ENCODE measurements at regions not wholly inside any gene's neighbourhood (a gene's known extent, or its start where the extent isn't known, plus 50 kb on each side); places are given as distances from the start of the nearest gene placed in this dataset.
"Not testable (repeated sequence)": the region's sequence is repeated elsewhere in the genome, so short reads cannot be mapped to it uniquely, and the experiment has no call there.

- no peak overlapping the region for H2BK120ac ChIP-seq (ENCODE audit: low read depth, low read length)
- H3K4me3 ChIP-seq (ENCODE audit: insufficient read depth in 1 of 2, low read depth in 1 of 2, low read length in 2 of 2), result no peak overlapping the region
- DNase-seq, result no peak
- H3K4me1 ChIP-seq (ENCODE audit: control insufficient read depth, insufficient read depth, low read depth, low read length), result no peaks in the 10 kb centered on the region
- H3K9me3 ChIP-seq (ENCODE audit: control insufficient read depth, low read length), result no peaks in the 10 kb centered on the region
- H2BK15ac ChIP-seq (ENCODE audit: low read depth, poor library complexity, severe bottlenecking), result no peak overlapping the region
- no peak overlapping the region for H3K4ac ChIP-seq (ENCODE audit: low read depth in 1 of 2, low read length in 2 of 2)
- WGBS, result 66% methylated on average over 6 of the region's 6 CpGs
- H4K91ac ChIP-seq (ENCODE audit: low read length), result no peak overlapping the region
- no peak overlapping the region for H3K23ac ChIP-seq (ENCODE audit: low read length in 2 of 2)
- no peak overlapping the region for H3K18ac ChIP-seq (ENCODE audit: low read depth in 1 of 2, low read length in 2 of 2)
- no peak overlapping the region for H3K27ac ChIP-seq (ENCODE audit: low read length, poor library complexity, severe bottlenecking)
- no peak overlapping the region for H2AFZ ChIP-seq (ENCODE audit: low read depth, low read length)
- no peak overlapping the region for H2BK5ac ChIP-seq (ENCODE audit: low read depth, low read length, poor library complexity, severe bottlenecking)
- H3K9ac ChIP-seq (ENCODE audit: low read length), result no peak overlapping the region
- H4K8ac ChIP-seq (ENCODE audit: low read length), result no peak overlapping the region
- H3K14ac ChIP-seq (ENCODE audit: low read length in 2 of 2), result no peak overlapping the region
- H3K79me1 ChIP-seq (replicated peaks; ENCODE audit: low read length, poor library complexity, severe bottlenecking), result no peaks in the 10 kb centered on the region
- no peak overlapping the region for H2BK12ac ChIP-seq (ENCODE audit: low read length in 2 of 2)
- H3K4me2 ChIP-seq (ENCODE audit: low read length, poor library complexity, severe bottlenecking), result no peak overlapping the region
- no peaks in the 10 kb centered on the region for H3K36me3 ChIP-seq (ENCODE audit: control insufficient read depth in 1 of 2, insufficient read depth in 2 of 2, low read depth in 1 of 2, low read length in 2 of 2)
- no peaks in the 10 kb centered on the region for H3K27me3 ChIP-seq (ENCODE audit: control insufficient read depth in 1 of 2, insufficient read depth in 1 of 2, low read length in 2 of 2)
- H2AK5ac ChIP-seq (ENCODE audit: low read length, severe bottlenecking), result no peak overlapping the region
Observed at GRCh38 chr6:166850677-166851076, 105.7 kb downstream of the RNASET2 start.

- Histone ChIP-seq H3K27ac (ENCODE audit: low read length, poor library complexity, severe bottlenecking) (no peak overlapping the region), H2BK12ac (ENCODE audit: low read length in 2 of 2) (no peak overlapping the region), H2BK120ac (ENCODE audit: low read depth, low read length) (no peak overlapping the region), H3K9ac (ENCODE audit: low read length) (no peak overlapping the region), H3K14ac (ENCODE audit: low read length in 2 of 2) (no peak overlapping the region), H3K27me3 (ENCODE audit: control insufficient read depth in 1 of 2, insufficient read depth in 1 of 2, low read length in 2 of 2) (no peaks in the 10 kb centered on the region), H4K8ac (ENCODE audit: low read length) (no peak overlapping the region), H2BK15ac (ENCODE audit: low read depth, poor library complexity, severe bottlenecking) (no peak overlapping the region), H3K79me1 (replicated peaks; ENCODE audit: low read length, poor library complexity, severe bottlenecking) (no peaks in the 10 kb centered on the region), H3K4me2 (ENCODE audit: low read length, poor library complexity, severe bottlenecking) (no peak overlapping the region), H3K9me3 (ENCODE audit: control insufficient read depth, low read length) (no peaks in the 10 kb centered on the region), H3K18ac (ENCODE audit: low read depth in 1 of 2, low read length in 2 of 2) (no peak overlapping the region), H3K23ac (ENCODE audit: low read length in 2 of 2) (no peak overlapping the region), H3K4ac (ENCODE audit: low read depth in 1 of 2, low read length in 2 of 2) (no peak overlapping the region), H3K4me1 (ENCODE audit: control insufficient read depth, insufficient read depth, low read depth, low read length) (no peaks in the 10 kb centered on the region), H3K4me3 (ENCODE audit: insufficient read depth in 1 of 2, low read depth in 1 of 2, low read length in 2 of 2) (no peak overlapping the region), H2AFZ (ENCODE audit: low read depth, low read length) (no peak overlapping the region), H3K36me3 (ENCODE audit: control insufficient read depth in 1 of 2, insufficient read depth in 2 of 2, low read depth in 1 of 2, low read length in 2 of 2) (no peaks in the 10 kb centered on the region), H2AK5ac (ENCODE audit: low read length, severe bottlenecking) (no peak overlapping the region), H4K91ac (ENCODE audit: low read length) (no peak overlapping the region), H2BK5ac (ENCODE audit: low read depth, low read length, poor library complexity, severe bottlenecking) (no peak overlapping the region)
- no peak for DNase-seq
- 91% methylated on average over 13 of the region's 15 CpGs for WGBS
Observed at GRCh38 chr6:166849749-166850183, 106.6 kb downstream of the RNASET2 start.

- no peak overlapping the region for H3K4me3 ChIP-seq (ENCODE audit: insufficient read depth in 1 of 2, low read depth in 1 of 2, low read length in 2 of 2)
- H3K4me2 ChIP-seq (ENCODE audit: low read length, poor library complexity, severe bottlenecking), result no peak overlapping the region
- no peak overlapping the region for H3K9ac ChIP-seq (ENCODE audit: low read length)
- no peak for DNase-seq
- no peaks in the 10 kb centered on the region for H3K9me3 ChIP-seq (ENCODE audit: control insufficient read depth, low read length)
- 91% methylated on average over 19 of the region's 20 CpGs for WGBS
- H2AK5ac ChIP-seq (ENCODE audit: low read length, severe bottlenecking), result no peak overlapping the region
- H3K4ac ChIP-seq (ENCODE audit: low read depth in 1 of 2, low read length in 2 of 2), result no peak overlapping the region
- H3K27ac ChIP-seq (ENCODE audit: low read length, poor library complexity, severe bottlenecking), result no peak overlapping the region
- H2BK15ac ChIP-seq (ENCODE audit: low read depth, poor library complexity, severe bottlenecking), result no peak overlapping the region
- H2BK120ac ChIP-seq (ENCODE audit: low read depth, low read length), result no peak overlapping the region
- H2BK5ac ChIP-seq (ENCODE audit: low read depth, low read length, poor library complexity, severe bottlenecking), result no peak overlapping the region
- H3K79me1 ChIP-seq (replicated peaks; ENCODE audit: low read length, poor library complexity, severe bottlenecking), result no peaks in the 10 kb centered on the region
- H3K14ac ChIP-seq (ENCODE audit: low read length in 2 of 2), result no peak overlapping the region
- no peaks in the 10 kb centered on the region for H3K36me3 ChIP-seq (ENCODE audit: control insufficient read depth in 1 of 2, insufficient read depth in 2 of 2, low read depth in 1 of 2, low read length in 2 of 2)
- no peak overlapping the region for H2BK12ac ChIP-seq (ENCODE audit: low read length in 2 of 2)
- H3K18ac ChIP-seq (ENCODE audit: low read depth in 1 of 2, low read length in 2 of 2), result no peak overlapping the region
- no peaks in the 10 kb centered on the region for H3K27me3 ChIP-seq (ENCODE audit: control insufficient read depth in 1 of 2, insufficient read depth in 1 of 2, low read length in 2 of 2)
- H3K4me1 ChIP-seq (ENCODE audit: control insufficient read depth, insufficient read depth, low read depth, low read length), result no peaks in the 10 kb centered on the region
- H2AFZ ChIP-seq (ENCODE audit: low read depth, low read length), result no peak overlapping the region
- H3K23ac ChIP-seq (ENCODE audit: low read length in 2 of 2), result no peak overlapping the region
- no peak overlapping the region for H4K8ac ChIP-seq (ENCODE audit: low read length)
- H4K91ac ChIP-seq (ENCODE audit: low read length), result no peak overlapping the region
Observed at GRCh38 chr6:166848979-166849748, 107.2 kb downstream of the RNASET2 start.

GRCh38 chr6:166846446-166847142 lies 109.8 kb downstream of the RNASET2 start:
- H4K8ac ChIP-seq (ENCODE audit: low read length); H3K18ac ChIP-seq (ENCODE audit: low read depth in 1 of 2, low read length in 2 of 2); H3K4me2 ChIP-seq (ENCODE audit: low read length, poor library complexity, severe bottlenecking); H2BK12ac ChIP-seq (ENCODE audit: low read length in 2 of 2); H2AFZ ChIP-seq (ENCODE audit: low read depth, low read length); H3K4me3 ChIP-seq (ENCODE audit: insufficient read depth in 1 of 2, low read depth in 1 of 2, low read length in 2 of 2); H3K4me1 ChIP-seq (ENCODE audit: control insufficient read depth, insufficient read depth, low read depth, low read length); H2BK15ac ChIP-seq (ENCODE audit: low read depth, poor library complexity, severe bottlenecking); H3K36me3 ChIP-seq (ENCODE audit: control insufficient read depth in 1 of 2, insufficient read depth in 2 of 2, low read depth in 1 of 2, low read length in 2 of 2); H3K27ac ChIP-seq (ENCODE audit: low read length, poor library complexity, severe bottlenecking); H3K79me1 ChIP-seq (replicated peaks; ENCODE audit: low read length, poor library complexity, severe bottlenecking); H4K91ac ChIP-seq (ENCODE audit: low read length); H2AK5ac ChIP-seq (ENCODE audit: low read length, severe bottlenecking); H3K9ac ChIP-seq (ENCODE audit: low read length); H2BK5ac ChIP-seq (ENCODE audit: low read depth, low read length, poor library complexity, severe bottlenecking); H3K9me3 ChIP-seq (ENCODE audit: control insufficient read depth, low read length); H3K23ac ChIP-seq (ENCODE audit: low read length in 2 of 2); H3K27me3 ChIP-seq (ENCODE audit: control insufficient read depth in 1 of 2, insufficient read depth in 1 of 2, low read length in 2 of 2); H2BK120ac ChIP-seq (ENCODE audit: low read depth, low read length); H3K4ac ChIP-seq (ENCODE audit: low read depth in 1 of 2, low read length in 2 of 2); H3K14ac ChIP-seq (ENCODE audit: low read length in 2 of 2); DNase-seq: not testable (repeated sequence)
- WGBS, result 79% methylated on average over 3 of the region's 3 CpGs

Measured in mesenchymal stem cell (in vitro differentiated cells and primary cell).